Fibroblast of mammary gland (primary cell): ENCODE measurements at regions not wholly inside any gene's neighbourhood (a gene's known extent, or its start where the extent isn't known, plus 50 kb on each side); places are given as distances from the start of the nearest gene placed in this dataset.

Source experiments
- DNase-seq: peaks from one replicate; pipeline ENCODE4 v3.0.0-alpha.2; 2010; ENCODE audit warnings: low read depth
- H3K4me3 ChIP-seq: 2 replicates; pipeline ENCODE4 v1.5.1; 2011; ENCODE audit warnings: low read depth, mild to moderate bottlenecking, low read length, moderate library complexity; ENCODE audit not compliant: control insufficient read depth
- CTCF ChIP-seq: conservative IDR thresholded peaks from 2 replicates; pipeline ENCODE4 v1.5.1; 2011; ENCODE audit warnings: low read depth, low read length, inconsistent platforms; ENCODE audit not compliant: control insufficient read depth, insufficient read depth

- no peak for DNase-seq
- no peak overlapping the region for H3K4me3 ChIP-seq
- no peak for TF ChIP-seq CTCF
Observed at GRCh38 chr7:20958572-20958971, 171.9 kb upstream of the SP8 start.

- no peak overlapping the region for H3K4me3 ChIP-seq
- no peak for TF ChIP-seq CTCF
- DNase-seq = no peak
Observed at GRCh38 chr7:20959281-20959680, 172.6 kb upstream of the SP8 start.

DNA sequence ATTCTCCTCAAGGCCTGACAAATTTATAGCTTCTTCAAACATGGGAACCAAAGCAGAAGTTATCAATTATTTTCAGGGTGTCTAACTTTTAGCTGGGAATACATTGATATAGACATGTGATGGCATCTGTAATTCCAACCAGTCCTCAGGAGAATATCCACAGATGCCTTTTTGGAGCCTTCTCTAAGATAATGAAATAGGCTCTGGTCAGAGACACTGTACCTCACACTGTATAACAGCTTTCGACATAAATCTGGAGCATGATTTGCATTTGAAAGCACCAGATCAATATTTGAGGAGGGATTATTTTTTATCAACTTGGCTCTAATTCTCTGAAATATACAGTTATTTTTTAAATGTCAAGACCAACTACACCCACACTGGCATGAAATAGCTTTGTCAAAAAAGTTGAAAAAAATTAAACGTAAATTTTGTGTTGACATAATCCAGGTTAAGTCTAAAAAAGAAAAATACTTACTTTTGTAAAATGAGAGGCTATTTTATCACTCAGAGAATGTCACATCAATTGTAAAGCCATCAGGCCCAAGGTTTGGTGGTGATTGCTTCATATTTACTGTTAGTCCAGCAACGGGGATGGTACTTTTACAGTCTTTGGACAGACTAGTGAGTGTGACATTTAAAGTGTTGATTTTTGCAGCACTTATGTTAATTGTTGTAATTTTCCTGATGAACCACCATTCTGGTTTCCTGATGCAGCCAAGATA, 177.0 kb upstream of the SP8 start:
- DNase-seq = no peak
- H3K4me3 ChIP-seq = no peak overlapping the region
- TF ChIP-seq CTCF = no peak

GRCh38 chr7:20964281-20964918, 177.7 kb upstream of the SP8 start:
- TF ChIP-seq CTCF = no peak
- H3K4me3 ChIP-seq = no peak overlapping the region
- no peak for DNase-seq

GRCh38 chr7:20971219-20971618, 184.5 kb upstream of the SP8 start:
- TF ChIP-seq CTCF = no peak
- no peak for DNase-seq
- H3K4me3 ChIP-seq = no peak overlapping the region

DNA sequence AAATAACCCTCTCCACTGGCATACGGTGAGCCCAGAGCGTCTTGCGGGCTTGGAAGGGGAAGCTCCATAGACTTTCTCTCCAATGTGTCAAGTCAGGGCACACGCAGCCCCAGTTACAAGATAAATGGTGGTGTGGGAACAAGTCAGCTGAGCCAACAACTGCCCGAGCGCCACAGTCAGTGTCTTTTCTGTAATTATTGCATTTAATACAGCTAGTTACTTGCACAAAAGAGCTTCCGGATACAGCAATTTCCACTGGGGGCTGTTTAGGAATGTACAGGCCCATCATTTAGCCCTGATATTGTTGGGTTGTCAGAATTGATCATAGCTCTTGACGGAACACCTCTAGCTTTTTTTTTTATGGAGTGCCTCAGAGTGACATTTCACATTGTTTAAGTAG, 193.5 kb upstream of the SP8 start:
- no peak for DNase-seq
- TF ChIP-seq CTCF = no peak
- H3K4me3 ChIP-seq = no peak overlapping the region
